RWPE1 (cell line): ENCODE measurements at regions not wholly inside any gene's neighbourhood (a gene's known extent, or its start where the extent isn't known, plus 50 kb on each side); places are given as distances from the start of the nearest gene placed in this dataset.

ENCODE experiments used
- CTCF ChIA-PET: fragments of 350-600 bp; sonication (Branson Sonifier 250); formaldehyde crosslinking; extraction: SDS; loops from one replicate; lab custom pipeline; 2021; lab: Yijun Ruan, JAX
- POLR2A ChIA-PET: fragments of 400-600 bp; formaldehyde crosslinking; extraction: SDS; loops from one replicate; lab custom pipeline; 2020; ENCODE audit warnings: antibody characterized with exemption; ENCODE audit not compliant: low non-redundant PET; lab: Yijun Ruan, JAX
- DNase-seq: peaks from one replicate; pipeline ENCODE4 v3.0.0; 2012; ENCODE audit warnings: low spot score
- H3K27ac ChIP-seq: fragments of 450-650 bp; 2 replicates; pipeline ENCODE4 v1.5.1; 2017
- TF ChIP-seq, protein P1 (sequence below): fragments of 450-650 bp; conservative IDR thresholded peaks from 2 replicates; pipeline ENCODE4 v1.5.1; 2017; ENCODE audit warnings: low read depth, mild to moderate bottlenecking

DNA sequence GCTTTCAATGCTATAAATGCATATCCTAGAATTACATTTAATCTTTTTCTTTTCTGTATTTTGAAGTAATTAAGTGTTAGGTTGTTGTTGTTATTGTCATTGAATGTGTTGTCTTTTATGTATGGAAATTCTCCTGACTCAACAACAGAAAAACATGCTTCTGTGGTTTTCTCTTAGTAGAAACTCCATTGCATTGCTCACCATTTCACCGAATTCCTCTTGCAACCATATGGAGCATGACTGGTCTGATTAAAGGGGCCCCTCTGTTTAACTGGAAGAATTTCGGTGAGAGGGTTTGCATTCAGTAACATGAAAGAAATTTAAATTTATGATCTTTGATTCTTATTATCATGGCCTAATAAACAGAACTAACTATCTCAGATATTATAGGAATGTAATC lies 454.3 kb upstream of the JARID2 start:
- TF ChIP-seq, protein P1, sequence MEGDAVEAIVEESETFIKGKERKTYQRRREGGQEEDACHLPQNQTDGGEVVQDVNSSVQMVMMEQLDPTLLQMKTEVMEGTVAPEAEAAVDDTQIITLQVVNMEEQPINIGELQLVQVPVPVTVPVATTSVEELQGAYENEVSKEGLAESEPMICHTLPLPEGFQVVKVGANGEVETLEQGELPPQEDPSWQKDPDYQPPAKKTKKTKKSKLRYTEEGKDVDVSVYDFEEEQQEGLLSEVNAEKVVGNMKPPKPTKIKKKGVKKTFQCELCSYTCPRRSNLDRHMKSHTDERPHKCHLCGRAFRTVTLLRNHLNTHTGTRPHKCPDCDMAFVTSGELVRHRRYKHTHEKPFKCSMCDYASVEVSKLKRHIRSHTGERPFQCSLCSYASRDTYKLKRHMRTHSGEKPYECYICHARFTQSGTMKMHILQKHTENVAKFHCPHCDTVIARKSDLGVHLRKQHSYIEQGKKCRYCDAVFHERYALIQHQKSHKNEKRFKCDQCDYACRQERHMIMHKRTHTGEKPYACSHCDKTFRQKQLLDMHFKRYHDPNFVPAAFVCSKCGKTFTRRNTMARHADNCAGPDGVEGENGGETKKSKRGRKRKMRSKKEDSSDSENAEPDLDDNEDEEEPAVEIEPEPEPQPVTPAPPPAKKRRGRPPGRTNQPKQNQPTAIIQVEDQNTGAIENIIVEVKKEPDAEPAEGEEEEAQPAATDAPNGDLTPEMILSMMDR = no peak
- no peak overlapping the region for H3K27ac ChIP-seq
- no peak for DNase-seq
- POLR2A ChIA-PET = no interaction called here
- CTCF ChIA-PET = no interaction called here

DNA sequence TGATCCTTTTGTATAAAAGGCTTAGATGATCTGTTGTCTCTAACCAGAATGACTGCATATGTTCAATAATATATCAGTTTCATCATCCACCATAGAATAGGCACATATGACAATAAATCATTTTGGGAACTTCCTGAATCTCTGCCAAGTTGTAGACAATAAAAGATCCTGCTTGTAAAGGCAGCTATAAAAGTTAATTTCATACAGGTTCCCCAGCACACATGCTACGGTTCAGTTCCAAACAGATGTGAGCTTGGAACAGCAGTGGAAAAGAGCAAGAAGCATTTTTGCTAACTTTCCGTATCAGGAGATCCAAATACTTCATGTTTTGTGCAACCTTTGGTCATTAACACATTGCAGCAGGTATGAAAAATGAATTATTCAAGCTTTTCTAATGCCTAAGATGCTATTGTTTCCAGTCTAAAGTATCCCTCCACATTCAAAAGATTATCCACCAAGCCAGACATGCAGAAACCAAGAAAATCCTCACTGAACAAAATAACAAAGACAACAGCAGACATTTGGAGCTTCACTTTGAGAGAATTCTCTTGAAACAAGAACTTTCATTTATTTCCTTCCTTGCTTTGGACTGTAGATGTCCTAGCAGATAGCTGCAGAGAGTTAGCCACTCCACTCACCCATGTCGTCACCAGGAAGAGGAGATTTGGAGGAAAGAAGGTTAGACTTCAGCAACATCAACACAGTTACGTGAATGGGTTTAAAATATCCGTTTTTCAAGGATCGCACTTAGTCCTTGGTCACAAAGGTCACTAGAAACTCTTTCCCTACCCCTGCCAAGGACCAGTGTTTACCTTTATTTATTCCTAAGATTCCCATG lies 453.5 kb upstream of the JARID2 start:
- ChIA-PET POLR2A (no interaction called here), CTCF (no interaction called here)
- no peak overlapping the region for H3K27ac ChIP-seq
- TF ChIP-seq, protein P1 = no peak
- DNase-seq = no peak

GRCh38 chr6:14795451-14795850 lies 450.4 kb upstream of the JARID2 start:
- DNase-seq = no peak
- TF ChIP-seq, protein P1 = no peak
- H3K27ac ChIP-seq = no peak overlapping the region
- ChIA-PET POLR2A (no interaction called here), CTCF (no interaction called here)

- DNase-seq = no peak
- TF ChIP-seq, protein P1 = no peak
- no peak overlapping the region for H3K27ac ChIP-seq
- ChIA-PET CTCF (no interaction called here), POLR2A (no interaction called here)
Observed at GRCh38 chr6:14796974-14797762, 448.7 kb upstream of the JARID2 start.

DNA sequence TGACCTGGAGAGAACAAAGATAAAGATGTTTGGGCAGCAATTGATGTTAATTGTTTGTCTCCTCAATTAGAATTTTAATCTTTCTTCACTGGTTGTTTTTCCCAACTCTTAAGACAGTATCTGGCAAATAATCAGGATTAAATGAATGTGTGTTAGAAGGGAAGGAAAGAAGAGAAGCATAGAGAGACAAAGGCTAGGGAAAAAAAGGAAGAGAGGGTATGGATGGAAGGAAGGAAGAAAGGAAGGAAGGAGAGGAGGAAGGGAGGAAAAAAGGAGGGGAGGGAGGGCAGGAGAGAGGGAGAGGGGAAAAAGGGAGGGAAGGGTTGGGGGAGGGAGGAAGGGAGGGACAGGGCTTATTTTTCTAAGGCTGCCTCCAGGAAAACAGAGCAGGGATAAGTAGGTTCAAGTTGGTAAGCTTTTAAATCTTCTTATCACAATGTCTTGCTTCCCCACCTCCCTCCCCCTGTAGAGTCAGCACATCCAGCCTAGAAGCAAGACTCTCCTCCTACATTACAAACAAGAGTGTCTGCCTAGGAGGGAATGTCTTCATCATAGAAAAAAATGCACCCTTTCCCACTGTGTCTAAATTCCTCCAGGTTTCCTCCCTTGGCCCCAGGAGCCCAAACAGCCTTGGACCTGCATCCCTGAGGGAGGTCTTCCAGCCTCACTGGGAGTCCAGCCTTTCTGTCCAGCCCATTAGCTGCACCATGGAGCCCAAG lies 447.8 kb upstream of the JARID2 start:
- no peak overlapping the region for H3K27ac ChIP-seq
- TF ChIP-seq, protein P1 = no peak
- ChIA-PET CTCF (no interaction called here), POLR2A (no interaction called here)
- no peak for DNase-seq

- ChIA-PET CTCF (no interaction called here), POLR2A (no interaction called here)
- no peak for DNase-seq
- TF ChIP-seq, protein P1 = no peak
- H3K27ac ChIP-seq = no peak overlapping the region
Observed at GRCh38 chr6:14798594-14798982, 447.3 kb upstream of the JARID2 start.
